Testis (tissue), 2 donors: ENCODE measurements at regions not wholly inside any gene's neighbourhood (a gene's known extent, or its start where the extent isn't known, plus 50 kb on each side); places are given as distances from the start of the nearest gene placed in this dataset.

ENCODE experiments used
- DNase-seq: peaks from one replicate; pipeline ENCODE4 v3.0.0-alpha.2; 2019
- H3K27ac ChIP-seq, 2 donors: fragments of 200-600 bp; sonication (generic); one replicate each; pipeline ENCODE4 v1.5.1; 2019
- H3K27me3 ChIP-seq: fragments of 200-600 bp; sonication (generic); one replicate; pipeline ENCODE4 v1.5.1; 2019
- H3K36me3 ChIP-seq: fragments of 200-600 bp; sonication (generic); one replicate; pipeline ENCODE4 v1.5.1; 2017; ENCODE audit warnings: low read depth; ENCODE audit errors: missing control alignments
- H3K4me1 ChIP-seq: fragments of 200-600 bp; sonication (generic); one replicate; pipeline ENCODE4 v1.5.1; 2019
- H3K4me3 ChIP-seq, 2 donors: fragments of 200-600 bp; sonication (generic); one replicate each; pipeline ENCODE4 v1.5.1; 2017 to 2019
- H3K9me3 ChIP-seq: fragments of 200-600 bp; sonication (generic); one replicate; pipeline ENCODE4 v1.5.1; 2017
- CTCF ChIP-seq, 3 experiments: fragments of 450-650 bp in 2 of 3; fragments of 200-600 bp in 1 of 3; sonication (generic) in 1 of 3; IDR thresholded peaks; one replicate each; pipeline ENCODE4 v1.5.1; 2016 to 2019; ENCODE audit warnings: antibody characterized with exemption in 3 of 3, mild to moderate bottlenecking in 2 of 3, moderate library complexity in 1 of 3
- POLR2A ChIP-seq: fragments of 450-650 bp; IDR thresholded peaks from one replicate; pipeline ENCODE4 v1.6.1; 2017; ENCODE audit warnings: antibody characterized with exemption, mild to moderate bottlenecking, moderate library complexity
- WGBS, 2 donors: methylation state at CpG; one replicate each; pipeline ENCODE4 v1.1.5; 2018; 5-methylcytosine and 5-hydroxymethylcytosine counted together
- intact Hi-C: fragments of 100-400 bp; cut with DNase I; formaldehyde crosslinking; loops from one replicate; pipeline ENCODE4 v1.15.1; 2023; ENCODE audit warnings: low total_unique reads

DNA sequence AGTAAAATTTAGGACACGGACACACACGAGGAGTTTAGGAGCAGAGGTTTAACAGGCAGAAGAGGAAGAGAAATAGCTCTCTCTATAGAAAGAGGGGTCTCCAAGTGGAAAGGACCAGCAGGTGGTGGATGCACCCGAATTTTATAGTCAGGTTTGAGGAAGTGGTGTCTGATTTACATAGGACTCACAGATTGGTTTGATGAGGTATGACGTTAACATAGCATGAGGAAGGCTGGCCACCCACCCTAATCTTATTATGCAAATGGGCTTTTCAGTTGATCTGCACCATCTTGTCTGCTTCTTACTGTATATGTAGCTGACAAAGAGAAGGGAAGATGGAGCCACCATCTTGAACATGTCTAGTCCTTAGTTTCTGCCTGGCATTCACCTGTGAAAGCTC is 52.5 kb upstream of the RGS2 start:
- 84 to 88% methylated on average over 4 of the region's 4 CpGs for WGBS, 2 donors

GRCh38 chr1:192756847-192757246 is 52.0 kb upstream of the RGS2 start:
- TF ChIP-seq POLR2A (no peak), CTCF (IDR thresholded peaks at IDR 0.05) (no peak)
- Histone ChIP-seq H3K27me3 (no peaks in the 10 kb centered on the region), H3K4me1 (no peaks in the 10 kb centered on the region), H3K36me3 (no peaks in the 10 kb centered on the region), H3K27ac (no peak overlapping the region), H3K4me3 (no peak overlapping the region), H3K9me3 (no peaks in the 10 kb centered on the region)
- no peak for DNase-seq
- 78 to 88% methylated on average over 2 of the region's 2 CpGs for WGBS, 2 donors
- intact Hi-C loops = no loop called here

More for the DNA sequence above, 52.5 kb upstream of the RGS2 start:
- Histone ChIP-seq H3K4me3 (no peak overlapping the region), H3K27ac (no peak overlapping the region), H3K36me3 (no peaks in the 10 kb centered on the region), H3K27me3 (no peaks in the 10 kb centered on the region), H3K4me1 (no peaks in the 10 kb centered on the region), H3K9me3 (no peaks in the 10 kb centered on the region)
- no peak for DNase-seq
- intact Hi-C loops = no loop called here
- no peak for TF ChIP-seq POLR2A
- TF ChIP-seq CTCF (IDR thresholded peaks at IDR 0.05) = no peak

- H3K9me3 ChIP-seq = no peaks in the 10 kb centered on the region
- no peak overlapping the region for H3K27ac ChIP-seq
- DNase-seq = no peak
- TF ChIP-seq POLR2A = no peak
- TF ChIP-seq CTCF (IDR thresholded peaks at IDR 0.05) = no peak
- no peaks in the 10 kb centered on the region for H3K36me3 ChIP-seq
- no peak overlapping the region for H3K4me3 ChIP-seq
- intact Hi-C loops = no loop called here
- H3K4me1 ChIP-seq = no peaks in the 10 kb centered on the region
- 93 to 100% methylated on average over 1 of the region's 1 CpG for WGBS, 2 donors
- no peaks in the 10 kb centered on the region for H3K27me3 ChIP-seq
Measured at GRCh38 chr1:192758492-192758891, 50.3 kb upstream of the RGS2 start.
